ENCODE measurements at regions not wholly inside any gene's neighbourhood (a gene's known extent, or its start where the extent isn't known, plus 50 kb on each side); places are given as distances from the start of the nearest gene placed in this dataset.

- no peak overlapping the region for H3K4me2 ChIP-seq (ENCODE audit: low read length)
- no peaks in the 10 kb centered on the region for H3K36me3 ChIP-seq (ENCODE audit: control insufficient read depth, low read length)
- no peak overlapping the region for H3K27ac ChIP-seq (ENCODE audit: low read depth, low read length)
- peaks cover 9% of the 10 kb centered on the region for H3K9me3 ChIP-seq (ENCODE audit: control insufficient read depth, insufficient read depth, low read length)
- H3K4me3 ChIP-seq (ENCODE audit: low read length) = no peak overlapping the region
- H4K20me1 ChIP-seq (ENCODE audit: control insufficient read depth, insufficient read depth, low read depth, low read length) = no peaks in the 10 kb centered on the region
- no peaks in the 10 kb centered on the region for H3K79me2 ChIP-seq (ENCODE audit: control insufficient read depth, low read length)
- TF ChIP-seq EZH2phosphoT487 (IDR thresholded peaks at IDR 0.05; ENCODE audit: borderline replicate concordance, low read length) (no peak), CTCF (IDR thresholded peaks at IDR 0.05; ENCODE audit: low read depth, low read length, poor library complexity, severe bottlenecking) (no peak)
- H3F3A ChIP-seq (ENCODE audit: control insufficient read depth, insufficient read depth) = no peaks in the 10 kb centered on the region; the same call in 1 of the 2 replicates
- H3K9me2 ChIP-seq (replicated peaks; ENCODE audit: control insufficient read depth, low read length) = no peaks in the 10 kb centered on the region
- no peaks in the 10 kb centered on the region for H3K27me3 ChIP-seq (ENCODE audit: control insufficient read depth, low read length)
- H3K4me1 ChIP-seq (ENCODE audit: control insufficient read depth, low read length) = peaks cover 10% of the 10 kb centered on the region
These were observed 671.1 kb downstream of the RNF144A start for GRCh38 chr2:7588295-7588694.

GRCh38 chr2:7592618-7593140 is 675.5 kb downstream of the RNF144A start:
- no peaks in the 10 kb centered on the region for H3K9me2 ChIP-seq (replicated peaks; ENCODE audit: control insufficient read depth, low read length)
- H3K9me3 ChIP-seq (ENCODE audit: control insufficient read depth, insufficient read depth, low read length) = peaks cover 6% of the 10 kb centered on the region; the same call in 1 of the 2 replicates
- H3F3A ChIP-seq (ENCODE audit: control insufficient read depth, insufficient read depth) = peaks cover 20% of the 10 kb centered on the region
- no peak overlapping the region for H3K27ac ChIP-seq (ENCODE audit: low read depth, low read length)
- TF ChIP-seq CTCF (IDR thresholded peaks at IDR 0.05; ENCODE audit: low read depth, low read length, poor library complexity, severe bottlenecking) (no peak), EZH2phosphoT487 (IDR thresholded peaks at IDR 0.05; ENCODE audit: borderline replicate concordance, low read length) (no peak)
- H3K36me3 ChIP-seq (ENCODE audit: control insufficient read depth, low read length) = no peaks in the 10 kb centered on the region
- no peaks in the 10 kb centered on the region for H3K27me3 ChIP-seq (ENCODE audit: control insufficient read depth, low read length)
- no peaks in the 10 kb centered on the region for H4K20me1 ChIP-seq (ENCODE audit: control insufficient read depth, insufficient read depth, low read depth, low read length)
- no peak overlapping the region for H3K4me3 ChIP-seq (ENCODE audit: low read length)
- no peaks in the 10 kb centered on the region for H3K79me2 ChIP-seq (ENCODE audit: control insufficient read depth, low read length)
- no peak overlapping the region for H3K4me2 ChIP-seq (ENCODE audit: low read length)
- H3K4me1 ChIP-seq (ENCODE audit: control insufficient read depth, low read length) = peaks cover 44% of the 10 kb centered on the region

GRCh38 chr2:7593360-7593759 is 676.1 kb downstream of the RNF144A start:
- no peaks in the 10 kb centered on the region for H3K27me3 ChIP-seq (ENCODE audit: control insufficient read depth, low read length)
- H3K4me1 ChIP-seq (ENCODE audit: control insufficient read depth, low read length) = peaks cover 46% of the 10 kb centered on the region
- H3K4me3 ChIP-seq (ENCODE audit: low read length) = no peak overlapping the region
- H3K79me2 ChIP-seq (ENCODE audit: control insufficient read depth, low read length) = no peaks in the 10 kb centered on the region
- peaks cover 20% of the 10 kb centered on the region for H3F3A ChIP-seq (ENCODE audit: control insufficient read depth, insufficient read depth)
- TF ChIP-seq CTCF (IDR thresholded peaks at IDR 0.05; ENCODE audit: low read depth, low read length, poor library complexity, severe bottlenecking) = no peak
- no peak for TF ChIP-seq EZH2phosphoT487 (IDR thresholded peaks at IDR 0.05; ENCODE audit: borderline replicate concordance, low read length)
- H3K36me3 ChIP-seq (ENCODE audit: control insufficient read depth, low read length) = no peaks in the 10 kb centered on the region
- H3K9me3 ChIP-seq (ENCODE audit: control insufficient read depth, insufficient read depth, low read length) = peaks cover 6% of the 10 kb centered on the region; the same call in 1 of the 2 replicates
- no peaks in the 10 kb centered on the region for H4K20me1 ChIP-seq (ENCODE audit: control insufficient read depth, insufficient read depth, low read depth, low read length)
- no peaks in the 10 kb centered on the region for H3K9me2 ChIP-seq (replicated peaks; ENCODE audit: control insufficient read depth, low read length)
- H3K4me2 ChIP-seq (ENCODE audit: low read length) = no peak overlapping the region
- H3K27ac ChIP-seq (ENCODE audit: low read depth, low read length) = no peak overlapping the region

All from DOHH2 (cell line).